ENCODE measurements at regions not wholly inside any gene's neighbourhood (a gene's known extent, or its start where the extent isn't known, plus 50 kb on each side); places are given as distances from the start of the nearest gene placed in this dataset.
"Not testable (repeated sequence)": the region's sequence is repeated elsewhere in the genome, so short reads cannot be mapped to it uniquely, and the experiment has no call there.

- Histone ChIP-seq H2AK5ac (ENCODE audit: insufficient read length, low read length) (no peak overlapping the region), H4K91ac (ENCODE audit: insufficient read length, low read depth, low read length) (no peak overlapping the region), H3K23ac (ENCODE audit: insufficient read length, low read depth, low read length) (no peak overlapping the region), H3K4me1 (ENCODE audit: insufficient read depth, low read length) (no peaks in the 10 kb centered on the region), H3K27me3 (ENCODE audit: insufficient read depth, low read length) (no peaks in the 10 kb centered on the region), H3K9me3 (ENCODE audit: control insufficient read depth, low read depth, low read length) (no peaks in the 10 kb centered on the region), H3K4me2 (ENCODE audit: insufficient read depth, insufficient read length, low read length) (no peak overlapping the region), H4K8ac (replicated peaks; ENCODE audit: insufficient read length, low read depth, low read length) (no peak overlapping the region), H2BK20ac (ENCODE audit: low read depth, low read length, poor library complexity, severe bottlenecking) (no peak overlapping the region), H3K56ac (ENCODE audit: insufficient read length, low read depth, low read length) (no peak overlapping the region), H4K5ac (ENCODE audit: insufficient read length, low read depth, low read length) (no peak overlapping the region), H3K18ac (ENCODE audit: insufficient read length, low read depth, low read length) (no peak overlapping the region), H2BK15ac (ENCODE audit: low read depth, low read length) (no peak overlapping the region), H3K14ac (ENCODE audit: insufficient read depth, low read length) (no peak overlapping the region), H3K79me1 (ENCODE audit: insufficient read depth, low read depth, low read length, poor library complexity, severe bottlenecking) (no peaks in the 10 kb centered on the region), H3K9ac (ENCODE audit: extremely low read depth, insufficient read length, low read length) (no peak overlapping the region), H3K27ac (ENCODE audit: insufficient read length, low read depth, low read length) (no peak overlapping the region), H3K79me2 (ENCODE audit: insufficient read depth, low read length) (no peaks in the 10 kb centered on the region), H2BK120ac (ENCODE audit: low read depth, low read length, poor library complexity, severe bottlenecking) (no peak overlapping the region), H2BK5ac (ENCODE audit: insufficient read length, low read length) (no peak overlapping the region), H2AFZ (ENCODE audit: low read length) (no peak overlapping the region), H3K23me2 (ENCODE audit: insufficient read length, low read depth, low read length, poor library complexity, severe bottlenecking) (no peaks in the 10 kb centered on the region), H2BK12ac (ENCODE audit: insufficient read length, low read depth, low read length) (no peak overlapping the region), H3K4ac (ENCODE audit: low read depth, low read length) (no peak overlapping the region), H3T11ph (ENCODE audit: low read length) (no peak overlapping the region), H4K20me1 (ENCODE audit: control insufficient read depth, insufficient read depth, insufficient read length) (no peaks in the 10 kb centered on the region)
- no CpG with 5 or more reads among the region's 2 CpGs for WGBS (ENCODE audit: extremely low coverage, insufficient read length, low lambda C conversion rate)
- no peak for TF ChIP-seq CTCF (conservative IDR thresholded peaks at IDR 0.05)
- Mint-ChIP-seq H3K4me1 (peaks cover 6 to 9% of the 10 kb centered on the region in 2 experiments; a peak in 2 of 4 replicates), H3K36me3 (ENCODE audit: insufficient read depth in 1 of 3, low read depth in 3 of 3) (0 out of 7 replicates have a peak, but pooled peaks cover 0 to 1% (median 0%) of the 10 kb centered on the region in 3 experiments), H3K9me3 (no peaks in the 10 kb centered on the region; a peak in 1 of 5 replicates), H3K27me3 (ENCODE audit: low read depth) (no peaks in the 10 kb centered on the region), H3K4me3 (no peak overlapping the region), H3K27ac (no peak overlapping the region)
- no peak for DNase-seq
Observed at GRCh38 chr2:222762342-222762741, 90.9 kb downstream of the MOGAT1 start.

GRCh38 chr2:222765883-222766282 is 94.4 kb downstream of the MOGAT1 start:
- H3K27me3 Mint-ChIP-seq (ENCODE audit: low read depth); H3K27ac Mint-ChIP-seq; H3K9ac ChIP-seq (ENCODE audit: extremely low read depth, insufficient read length, low read length); H3T11ph ChIP-seq (ENCODE audit: low read length); H3K14ac ChIP-seq (ENCODE audit: insufficient read depth, low read length); H3K23ac ChIP-seq (ENCODE audit: insufficient read length, low read depth, low read length); H2BK12ac ChIP-seq (ENCODE audit: insufficient read length, low read depth, low read length); H3K4me1 ChIP-seq (ENCODE audit: insufficient read depth, low read length); H2AFZ ChIP-seq (ENCODE audit: low read length); H3K23me2 ChIP-seq (ENCODE audit: insufficient read length, low read depth, low read length, poor library complexity, severe bottlenecking); H2BK5ac ChIP-seq (ENCODE audit: insufficient read length, low read length); H3K9me3 ChIP-seq (ENCODE audit: control insufficient read depth, low read depth, low read length); H3K36me3 Mint-ChIP-seq (ENCODE audit: insufficient read depth in 1 of 3, low read depth in 3 of 3); H3K4me1 Mint-ChIP-seq; H3K4ac ChIP-seq (ENCODE audit: low read depth, low read length); H2BK120ac ChIP-seq (ENCODE audit: low read depth, low read length, poor library complexity, severe bottlenecking); H3K4me3 Mint-ChIP-seq; H3K56ac ChIP-seq (ENCODE audit: insufficient read length, low read depth, low read length); H4K8ac ChIP-seq (replicated peaks; ENCODE audit: insufficient read length, low read depth, low read length); H3K79me1 ChIP-seq (ENCODE audit: insufficient read depth, low read depth, low read length, poor library complexity, severe bottlenecking); H2BK20ac ChIP-seq (ENCODE audit: low read depth, low read length, poor library complexity, severe bottlenecking); H3K4me2 ChIP-seq (ENCODE audit: insufficient read depth, insufficient read length, low read length); H3K9me3 Mint-ChIP-seq; DNase-seq; H3K18ac ChIP-seq (ENCODE audit: insufficient read length, low read depth, low read length); H2AK5ac ChIP-seq (ENCODE audit: insufficient read length, low read length); H4K91ac ChIP-seq (ENCODE audit: insufficient read length, low read depth, low read length); H2BK15ac ChIP-seq (ENCODE audit: low read depth, low read length); H4K5ac ChIP-seq (ENCODE audit: insufficient read length, low read depth, low read length); H4K20me1 ChIP-seq (ENCODE audit: control insufficient read depth, insufficient read depth, insufficient read length); H3K27me3 ChIP-seq (ENCODE audit: insufficient read depth, low read length); H3K79me2 ChIP-seq (ENCODE audit: insufficient read depth, low read length); H3K27ac ChIP-seq (ENCODE audit: insufficient read length, low read depth, low read length): not testable (repeated sequence)
- WGBS (ENCODE audit: extremely low coverage, insufficient read length, low lambda C conversion rate), result no CpG with 5 or more reads among the region's 5 CpGs

Measured in H9 (cell line).